ENCODE measurements at regions not wholly inside any gene's neighbourhood (a gene's known extent, or its start where the extent isn't known, plus 50 kb on each side); places are given as distances from the start of the nearest gene placed in this dataset.

DNA sequence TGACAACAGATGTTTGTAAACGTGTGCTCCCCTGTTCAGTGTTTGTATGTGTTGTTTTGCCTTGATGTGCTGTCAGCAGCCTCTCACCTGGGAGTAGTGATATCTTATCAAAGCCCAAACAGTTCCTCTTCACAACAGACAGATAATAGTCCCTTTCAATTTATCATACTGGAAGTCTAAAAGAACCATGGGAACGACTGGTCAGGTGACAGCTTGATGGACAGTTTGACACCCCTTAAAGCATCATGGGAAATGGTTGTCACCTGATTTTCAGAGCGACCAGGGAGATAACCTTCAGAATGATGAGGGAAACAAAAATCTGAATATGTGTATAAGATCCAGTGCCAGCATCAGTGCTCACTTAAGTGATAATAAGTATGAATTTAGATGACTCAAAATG, 146.3 kb upstream of the SOX2 start:
- TF ChIP-seq SIN3A (IDR thresholded peaks at IDR 0.05; ENCODE audit: borderline replicate concordance, insufficient read depth, low read length) (no peak), FOXP2 (optimal IDR thresholded peaks at IDR 0.05; ENCODE audit: borderline replicate concordance, extremely low read depth, extremely low read length, insufficient read depth) (no peak), POLR2AphosphoS5 (IDR thresholded peaks at IDR 0.05; ENCODE audit: low read depth, low read length) (no peak), TAF1 (IDR thresholded peaks at IDR 0.05; ENCODE audit: borderline replicate concordance, insufficient read depth, low read length) (no peak)
- TF ChIP-seq, protein P1, sequence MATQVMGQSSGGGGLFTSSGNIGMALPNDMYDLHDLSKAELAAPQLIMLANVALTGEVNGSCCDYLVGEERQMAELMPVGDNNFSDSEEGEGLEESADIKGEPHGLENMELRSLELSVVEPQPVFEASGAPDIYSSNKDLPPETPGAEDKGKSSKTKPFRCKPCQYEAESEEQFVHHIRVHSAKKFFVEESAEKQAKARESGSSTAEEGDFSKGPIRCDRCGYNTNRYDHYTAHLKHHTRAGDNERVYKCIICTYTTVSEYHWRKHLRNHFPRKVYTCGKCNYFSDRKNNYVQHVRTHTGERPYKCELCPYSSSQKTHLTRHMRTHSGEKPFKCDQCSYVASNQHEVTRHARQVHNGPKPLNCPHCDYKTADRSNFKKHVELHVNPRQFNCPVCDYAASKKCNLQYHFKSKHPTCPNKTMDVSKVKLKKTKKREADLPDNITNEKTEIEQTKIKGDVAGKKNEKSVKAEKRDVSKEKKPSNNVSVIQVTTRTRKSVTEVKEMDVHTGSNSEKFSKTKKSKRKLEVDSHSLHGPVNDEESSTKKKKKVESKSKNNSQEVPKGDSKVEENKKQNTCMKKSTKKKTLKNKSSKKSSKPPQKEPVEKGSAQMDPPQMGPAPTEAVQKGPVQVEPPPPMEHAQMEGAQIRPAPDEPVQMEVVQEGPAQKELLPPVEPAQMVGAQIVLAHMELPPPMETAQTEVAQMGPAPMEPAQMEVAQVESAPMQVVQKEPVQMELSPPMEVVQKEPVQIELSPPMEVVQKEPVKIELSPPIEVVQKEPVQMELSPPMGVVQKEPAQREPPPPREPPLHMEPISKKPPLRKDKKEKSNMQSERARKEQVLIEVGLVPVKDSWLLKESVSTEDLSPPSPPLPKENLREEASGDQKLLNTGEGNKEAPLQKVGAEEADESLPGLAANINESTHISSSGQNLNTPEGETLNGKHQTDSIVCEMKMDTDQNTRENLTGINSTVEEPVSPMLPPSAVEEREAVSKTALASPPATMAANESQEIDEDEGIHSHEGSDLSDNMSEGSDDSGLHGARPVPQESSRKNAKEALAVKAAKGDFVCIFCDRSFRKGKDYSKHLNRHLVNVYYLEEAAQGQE (IDR thresholded peaks at IDR 0.05; ENCODE audit: insufficient read depth in 1 of 2, low read depth in 2 of 2, low read length in 2 of 2): no peak

DNA sequence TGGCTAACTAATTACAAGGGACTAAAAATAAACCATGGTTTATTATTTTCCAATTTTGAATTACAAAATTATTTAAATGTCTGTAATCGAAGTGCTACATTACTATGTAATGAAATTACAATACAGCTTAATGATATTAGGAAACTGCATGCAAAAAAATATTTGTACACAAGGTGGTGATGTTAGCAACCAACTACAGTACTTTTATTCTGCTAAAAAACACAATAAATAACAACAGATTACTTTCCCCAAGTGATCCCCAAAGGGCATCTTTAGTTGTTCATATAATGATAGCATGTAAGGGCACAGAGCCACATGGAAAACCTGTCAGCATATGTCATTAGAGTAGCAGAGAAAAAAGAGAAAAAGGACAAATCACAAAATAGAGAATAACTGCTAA, 147.5 kb upstream of the SOX2 start:
- TF ChIP-seq POLR2AphosphoS5 (IDR thresholded peaks at IDR 0.05; ENCODE audit: low read depth, low read length) (no peak), SIN3A (IDR thresholded peaks at IDR 0.05; ENCODE audit: borderline replicate concordance, insufficient read depth, low read length) (no peak), TAF1 (IDR thresholded peaks at IDR 0.05; ENCODE audit: borderline replicate concordance, insufficient read depth, low read length) (no peak), FOXP2 (optimal IDR thresholded peaks at IDR 0.05; ENCODE audit: borderline replicate concordance, extremely low read depth, extremely low read length, insufficient read depth) (no peak)

DNA sequence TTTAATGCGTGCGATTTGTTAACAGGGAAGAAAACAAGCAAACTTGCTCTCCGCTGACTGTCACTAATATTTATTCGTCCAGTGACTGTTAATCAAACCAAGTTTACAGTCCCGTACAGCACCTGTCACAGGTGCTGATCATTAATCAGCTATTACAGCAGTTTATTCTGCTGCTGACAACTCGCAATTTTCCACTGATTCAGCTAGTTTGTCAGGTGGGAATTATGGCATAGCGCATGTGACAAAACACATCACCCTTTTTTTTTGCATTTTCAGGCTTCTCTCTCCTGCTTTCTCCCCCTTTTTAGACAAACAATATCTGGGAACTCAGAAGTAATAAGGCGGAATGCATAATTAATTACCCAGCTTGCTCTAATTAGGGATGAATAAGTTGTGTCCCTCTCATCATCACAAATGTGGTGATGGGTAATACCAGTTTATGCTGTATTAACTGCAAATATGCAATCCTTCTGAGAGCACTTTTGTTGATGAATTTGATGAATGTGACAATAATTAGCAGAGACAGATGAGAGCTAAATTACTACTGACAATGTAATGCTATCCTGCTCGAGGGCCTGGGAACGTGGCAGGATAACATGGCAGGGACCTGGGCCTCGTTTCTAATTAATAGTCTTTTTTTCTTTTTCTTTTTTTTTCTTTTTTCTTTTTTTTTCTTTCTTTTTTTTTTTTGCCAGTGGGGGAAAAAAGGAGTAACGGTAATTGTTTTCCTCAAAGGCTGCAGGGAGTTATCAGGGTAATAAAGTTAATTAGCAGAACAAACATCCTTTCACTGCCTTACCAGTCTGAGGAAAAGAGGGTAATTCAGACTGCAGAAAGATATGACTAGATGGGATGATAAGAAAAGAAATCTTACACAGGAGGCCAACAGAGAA, 150.3 kb upstream of the SOX2 start:
- TF ChIP-seq FOXP2 (optimal IDR thresholded peaks at IDR 0.05; ENCODE audit: borderline replicate concordance, extremely low read depth, extremely low read length, insufficient read depth) (no peak), SIN3A (IDR thresholded peaks at IDR 0.05; ENCODE audit: borderline replicate concordance, insufficient read depth, low read length) (no peak), POLR2AphosphoS5 (IDR thresholded peaks at IDR 0.05; ENCODE audit: low read depth, low read length) (no peak), TAF1 (IDR thresholded peaks at IDR 0.05; ENCODE audit: borderline replicate concordance, insufficient read depth, low read length) (no peak)
- TF ChIP-seq, protein P1 (IDR thresholded peaks at IDR 0.05; ENCODE audit: insufficient read depth in 1 of 2, low read depth in 2 of 2, low read length in 2 of 2): no peak

DNA sequence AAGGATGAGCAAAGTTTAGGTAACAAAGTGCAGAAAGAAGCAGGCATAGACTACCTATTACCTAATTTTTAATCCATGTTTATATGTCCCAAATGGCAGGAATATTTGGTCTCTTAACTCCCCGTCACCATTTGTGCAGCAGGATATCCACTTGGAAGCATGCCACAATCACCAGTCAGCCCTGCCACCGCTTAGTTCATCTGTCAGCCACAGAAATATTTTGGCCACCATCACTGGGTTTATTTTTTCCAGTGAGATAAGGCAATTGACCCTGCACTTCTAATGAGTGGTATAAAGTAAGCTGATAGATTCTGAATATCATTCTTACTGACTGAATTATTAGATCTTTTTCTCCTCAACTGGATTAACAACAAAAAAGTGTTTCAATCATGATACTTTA, 152.9 kb upstream of the SOX2 start:
- TF ChIP-seq, protein P1 (IDR thresholded peaks at IDR 0.05; ENCODE audit: insufficient read depth in 1 of 2, low read depth in 2 of 2, low read length in 2 of 2): no peak
- TF ChIP-seq FOXP2 (optimal IDR thresholded peaks at IDR 0.05; ENCODE audit: borderline replicate concordance, extremely low read depth, extremely low read length, insufficient read depth) (no peak), TAF1 (IDR thresholded peaks at IDR 0.05; ENCODE audit: borderline replicate concordance, insufficient read depth, low read length) (no peak), POLR2AphosphoS5 (IDR thresholded peaks at IDR 0.05; ENCODE audit: low read depth, low read length) (no peak), SIN3A (IDR thresholded peaks at IDR 0.05; ENCODE audit: borderline replicate concordance, insufficient read depth, low read length) (no peak)

DNA sequence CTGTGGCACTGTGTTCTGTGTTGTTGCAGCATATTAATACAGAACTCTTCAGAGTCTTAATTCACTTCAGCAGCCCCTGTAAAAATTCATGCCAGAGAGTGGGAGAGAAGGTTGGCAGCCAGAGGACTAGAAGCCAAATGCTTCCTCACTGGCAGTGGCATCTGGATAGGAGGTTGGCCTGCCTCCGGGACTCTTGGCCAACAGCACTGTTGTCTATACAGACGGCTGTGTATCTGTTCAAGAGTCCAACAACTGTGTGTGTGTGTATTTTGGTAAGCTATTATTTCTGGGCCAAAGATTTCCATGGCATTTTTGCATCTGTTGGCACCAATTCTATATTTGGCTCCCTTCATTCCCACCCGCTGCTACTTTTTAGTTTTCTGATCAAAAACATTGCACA, 156.0 kb upstream of the SOX2 start:
- TF ChIP-seq POLR2AphosphoS5 (IDR thresholded peaks at IDR 0.05; ENCODE audit: low read depth, low read length) (no peak), SIN3A (IDR thresholded peaks at IDR 0.05; ENCODE audit: borderline replicate concordance, insufficient read depth, low read length) (no peak), FOXP2 (optimal IDR thresholded peaks at IDR 0.05; ENCODE audit: borderline replicate concordance, extremely low read depth, extremely low read length, insufficient read depth) (no peak), TAF1 (IDR thresholded peaks at IDR 0.05; ENCODE audit: borderline replicate concordance, insufficient read depth, low read length) (no peak)
- TF ChIP-seq, protein P1 (IDR thresholded peaks at IDR 0.05; ENCODE audit: insufficient read depth in 1 of 2, low read depth in 2 of 2, low read length in 2 of 2): no peak

All from PFSK-1 (cell line).